MM.1S (cell line): ENCODE measurements at regions not wholly inside any gene's neighbourhood (a gene's known extent, or its start where the extent isn't known, plus 50 kb on each side); places are given as distances from the start of the nearest gene placed in this dataset.

Source experiments
- EZH2 ChIP-seq: fragments of 300-600 bp; sonication (generic); optimal IDR thresholded peaks from 2 replicates; pipeline ENCODE3; 2017; ENCODE audit warnings: low read depth, mild to moderate bottlenecking, antibody characterized with exemption, low read length, mixed read lengths
- TF ChIP-seq, protein P1 (sequence below): fragments of 300-600 bp; sonication (generic); IDR thresholded peaks from 2 replicates; pipeline ENCODE4 v1.5.1; 2016; ENCODE audit warnings: antibody characterized with exemption, low read length, mixed read lengths

DNA sequence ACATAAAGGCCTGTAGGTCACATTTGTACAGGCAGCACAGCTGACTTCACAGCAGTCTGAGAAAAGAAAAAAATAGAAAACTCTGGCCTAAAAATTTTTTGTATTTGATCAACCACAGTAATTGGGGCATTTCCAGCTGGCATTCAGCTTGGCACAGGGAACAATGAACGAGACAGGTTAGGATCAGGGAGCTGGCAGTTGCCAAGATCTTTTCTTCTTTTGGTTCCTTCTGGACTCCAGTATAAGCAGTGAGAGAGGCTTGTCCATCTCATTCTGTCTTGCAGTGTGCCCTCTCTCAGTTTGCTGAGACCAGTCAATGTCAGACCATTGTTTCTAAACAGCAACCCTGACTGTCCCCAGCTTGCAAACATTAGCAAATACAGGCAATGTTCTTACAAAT lies 601.1 kb downstream of the TLR4 start:
- TF ChIP-seq, protein P1, sequence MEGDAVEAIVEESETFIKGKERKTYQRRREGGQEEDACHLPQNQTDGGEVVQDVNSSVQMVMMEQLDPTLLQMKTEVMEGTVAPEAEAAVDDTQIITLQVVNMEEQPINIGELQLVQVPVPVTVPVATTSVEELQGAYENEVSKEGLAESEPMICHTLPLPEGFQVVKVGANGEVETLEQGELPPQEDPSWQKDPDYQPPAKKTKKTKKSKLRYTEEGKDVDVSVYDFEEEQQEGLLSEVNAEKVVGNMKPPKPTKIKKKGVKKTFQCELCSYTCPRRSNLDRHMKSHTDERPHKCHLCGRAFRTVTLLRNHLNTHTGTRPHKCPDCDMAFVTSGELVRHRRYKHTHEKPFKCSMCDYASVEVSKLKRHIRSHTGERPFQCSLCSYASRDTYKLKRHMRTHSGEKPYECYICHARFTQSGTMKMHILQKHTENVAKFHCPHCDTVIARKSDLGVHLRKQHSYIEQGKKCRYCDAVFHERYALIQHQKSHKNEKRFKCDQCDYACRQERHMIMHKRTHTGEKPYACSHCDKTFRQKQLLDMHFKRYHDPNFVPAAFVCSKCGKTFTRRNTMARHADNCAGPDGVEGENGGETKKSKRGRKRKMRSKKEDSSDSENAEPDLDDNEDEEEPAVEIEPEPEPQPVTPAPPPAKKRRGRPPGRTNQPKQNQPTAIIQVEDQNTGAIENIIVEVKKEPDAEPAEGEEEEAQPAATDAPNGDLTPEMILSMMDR, result no peak
- TF ChIP-seq EZH2, result no peak
